SK-N-DZ (cell line): ENCODE measurements at regions not wholly inside any gene's neighbourhood (a gene's known extent, or its start where the extent isn't known, plus 50 kb on each side); places are given as distances from the start of the nearest gene placed in this dataset.

ENCODE experiments used
- DNase-seq: peaks from one replicate; pipeline ENCODE4 v3.0.0-alpha.2; 2015; ENCODE audit warnings: low spot score

DNA sequence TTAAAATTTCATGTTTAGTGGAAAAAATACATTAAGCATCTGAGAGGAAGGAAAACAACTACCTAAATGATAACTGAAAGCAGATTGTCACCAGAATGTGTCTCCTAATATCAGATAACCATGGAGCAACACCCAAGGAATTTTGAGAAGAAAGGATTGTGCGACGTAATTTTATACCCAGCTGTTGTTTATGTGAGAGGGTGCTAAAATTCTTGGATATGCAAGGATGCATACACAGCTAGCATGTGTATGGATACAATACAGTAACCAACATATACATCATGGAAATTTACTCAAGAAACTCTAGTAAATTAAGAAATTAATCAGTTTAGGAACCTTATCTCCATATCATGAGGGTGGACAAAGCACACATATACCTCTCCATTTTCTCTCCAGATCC, 290.9 kb downstream of the HS3ST3A1 start:
- no peak for DNase-seq

- DNase-seq, result peak; percentile 87
These were observed 288.6 kb upstream of the ELAC2 start for GRCh38 chr17:13306310-13306962.

GRCh38 chr17:13302983-13303382, 285.2 kb upstream of the ELAC2 start:
- no peak for DNase-seq

DNA sequence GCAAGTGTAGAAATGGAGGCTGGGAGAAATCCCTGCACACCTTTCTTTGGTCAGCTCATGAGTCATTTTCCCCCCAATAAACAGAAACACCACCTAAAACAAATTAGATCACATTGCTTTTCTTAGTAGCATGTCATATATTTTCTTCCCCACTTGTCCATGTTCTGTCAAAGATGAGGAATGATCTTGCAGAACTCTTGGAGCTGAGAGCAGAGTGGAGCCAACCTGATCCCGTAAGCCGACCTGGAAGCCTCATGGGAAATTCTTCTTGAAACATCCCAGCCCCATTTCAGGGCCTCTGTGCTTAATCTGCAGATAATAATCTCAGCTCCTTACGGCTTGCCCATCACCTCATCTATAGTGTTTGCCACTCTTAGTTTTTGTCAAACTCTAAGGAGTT, 284.6 kb upstream of the ELAC2 start:
- peak; percentile 38 for DNase-seq

DNA sequence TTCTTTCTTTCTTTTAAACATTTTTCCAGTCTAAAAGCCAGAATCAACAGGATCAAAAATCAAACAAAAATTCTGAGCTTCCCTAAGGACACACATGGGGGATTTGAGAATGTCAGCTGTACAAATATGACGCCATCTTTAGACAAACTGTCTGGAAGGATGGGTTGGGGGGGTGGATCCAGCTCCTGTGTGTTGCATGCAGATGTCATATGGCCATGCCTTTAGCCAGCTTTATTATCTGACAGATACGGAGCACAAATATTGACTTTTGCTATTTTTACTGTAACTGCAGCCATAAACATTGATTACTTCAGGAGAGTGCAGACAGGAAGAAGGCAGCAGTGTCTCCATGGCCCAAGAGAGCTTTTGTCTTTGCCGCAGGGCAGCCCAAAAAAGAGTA, 279.4 kb upstream of the ELAC2 start:
- DNase-seq, result no peak

DNA sequence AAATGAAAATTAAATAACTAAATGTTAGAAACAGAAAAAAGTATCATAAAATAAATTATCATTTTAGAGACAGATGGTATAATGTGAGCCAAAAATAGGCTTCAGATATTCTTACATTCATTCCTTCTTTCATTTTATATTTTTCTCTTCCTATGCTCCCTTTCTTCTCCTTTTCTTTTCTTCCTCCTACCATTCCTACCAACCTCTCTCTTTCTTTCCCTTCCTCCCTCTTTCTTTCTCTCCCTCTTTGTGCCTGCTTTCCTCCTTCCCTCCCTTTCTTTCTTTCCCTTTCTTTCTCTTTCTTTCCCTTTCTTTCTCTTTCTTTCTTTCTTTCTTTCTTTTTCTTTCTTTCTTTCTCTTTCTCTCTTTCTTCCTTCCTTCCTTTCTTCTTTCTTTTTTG, 275.6 kb upstream of the ELAC2 start:
- no peak for DNase-seq

- DNase-seq, result no peak
These were observed 274.5 kb upstream of the ELAC2 start for GRCh38 chr17:13292291-13292690.

DNA sequence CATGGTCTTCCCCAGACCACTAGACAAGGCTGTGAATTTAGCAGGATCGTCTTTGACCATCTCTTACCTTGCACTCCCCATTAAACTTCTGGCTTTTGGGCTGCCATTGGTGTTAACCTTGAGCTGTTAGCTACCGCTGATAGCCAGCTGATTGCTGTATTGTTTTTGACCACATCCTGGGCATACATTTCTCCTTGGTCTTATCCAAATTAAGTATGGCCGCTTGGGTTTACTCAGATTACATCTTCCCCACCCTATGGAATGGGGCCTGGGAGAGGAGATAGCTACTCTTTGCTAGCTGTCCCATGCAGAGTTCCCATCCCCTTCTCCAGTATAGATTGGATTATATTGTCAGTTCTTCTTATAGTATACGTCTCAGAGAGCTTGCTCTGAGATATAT, 270.4 kb upstream of the ELAC2 start:
- DNase-seq, result no peak

GRCh38 chr17:13287226-13287625, 269.4 kb upstream of the ELAC2 start:
- DNase-seq, result no peak

DNA sequence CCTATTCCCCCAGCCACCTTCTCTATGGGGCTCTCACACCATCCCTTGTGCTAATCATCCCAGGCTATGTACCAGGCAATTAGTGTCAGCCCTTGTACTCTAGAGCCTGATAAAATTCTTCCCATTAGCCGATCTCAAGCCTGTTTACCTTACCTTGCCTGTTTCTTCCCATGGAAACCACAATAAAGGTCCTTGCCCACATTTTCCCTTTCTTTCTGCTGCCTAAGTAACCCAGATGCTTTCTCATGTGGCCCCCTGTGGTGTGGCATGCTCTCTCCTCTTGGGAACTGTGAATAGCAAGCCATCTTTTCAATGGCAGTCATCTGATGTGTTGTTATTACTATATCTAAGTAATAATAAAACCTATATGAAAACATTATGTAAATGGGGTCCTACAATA, 265.8 kb upstream of the ELAC2 start:
- no peak for DNase-seq

DNA sequence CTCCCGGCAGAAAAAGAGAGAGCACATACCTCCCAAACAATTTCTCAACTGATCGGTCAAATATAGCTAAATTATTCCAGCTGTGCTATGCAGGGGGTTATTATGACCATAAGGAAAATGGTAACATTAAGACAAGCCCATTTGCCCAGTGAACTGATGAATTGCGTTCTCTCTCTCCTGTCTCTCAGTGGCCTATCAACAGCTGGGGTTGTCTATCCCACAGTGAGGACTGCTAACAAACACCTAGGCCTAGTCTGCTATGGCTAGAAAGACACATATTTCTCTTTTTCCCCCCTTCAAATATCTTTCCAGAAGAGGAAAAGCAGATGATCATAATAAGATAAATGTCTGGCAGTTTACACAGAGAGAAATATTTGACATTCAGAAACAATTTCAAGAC, 263.8 kb upstream of the ELAC2 start:
- no peak for DNase-seq

DNA sequence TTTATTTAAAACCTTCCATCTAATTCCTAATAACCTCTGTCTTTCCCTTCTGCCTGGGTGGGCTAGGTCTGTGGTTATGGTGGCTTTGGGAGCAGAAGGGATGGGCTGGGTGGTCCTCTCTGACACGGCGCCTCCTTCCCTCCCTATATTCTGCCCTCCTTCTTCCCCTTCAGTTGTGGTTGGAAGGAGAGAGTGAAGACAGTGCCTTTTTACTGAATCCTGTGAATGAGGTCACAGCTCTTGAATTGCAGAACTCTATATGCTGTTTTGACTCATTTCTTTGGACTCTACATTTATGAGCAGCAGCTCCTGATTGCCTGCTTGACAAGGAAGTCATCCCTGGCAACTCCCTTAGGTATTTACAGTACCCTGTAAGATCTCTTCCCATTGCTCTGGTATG, 256.0 kb upstream of the ELAC2 start:
- no peak for DNase-seq

- DNase-seq, result no peak
These were observed 254.5 kb upstream of the ELAC2 start for GRCh38 chr17:13272296-13272695.

GRCh38 chr17:13268791-13269595, 251.2 kb upstream of the ELAC2 start:
- DNase-seq, result no peak

GRCh38 chr17:13266606-13267005, 248.8 kb upstream of the ELAC2 start:
- DNase-seq, result peak; percentile 8

GRCh38 chr17:13265311-13265710, 247.5 kb upstream of the ELAC2 start:
- no peak for DNase-seq

- DNase-seq, result no peak
These were observed 245.9 kb upstream of the ELAC2 start for GRCh38 chr17:13263746-13264145.

DNA sequence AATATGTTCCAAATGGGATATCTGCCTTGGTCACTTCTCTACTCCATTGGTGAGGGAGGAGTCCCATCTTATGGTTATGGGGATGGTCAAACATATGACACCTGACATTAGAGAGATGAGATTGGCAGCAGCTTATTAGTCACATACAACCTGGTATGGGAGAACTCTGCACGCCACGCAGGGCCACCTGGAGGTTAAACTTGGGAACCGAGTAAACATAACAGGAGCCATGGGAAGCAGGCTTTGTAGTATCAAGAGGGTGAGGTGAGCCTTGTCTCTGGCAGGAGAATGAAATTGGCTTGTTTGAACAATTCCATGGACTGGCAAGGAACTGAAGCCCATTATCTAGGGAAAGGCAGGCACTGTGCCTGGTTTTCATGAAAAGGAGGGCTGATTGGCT, 238.7 kb upstream of the ELAC2 start:
- DNase-seq, result no peak

DNA sequence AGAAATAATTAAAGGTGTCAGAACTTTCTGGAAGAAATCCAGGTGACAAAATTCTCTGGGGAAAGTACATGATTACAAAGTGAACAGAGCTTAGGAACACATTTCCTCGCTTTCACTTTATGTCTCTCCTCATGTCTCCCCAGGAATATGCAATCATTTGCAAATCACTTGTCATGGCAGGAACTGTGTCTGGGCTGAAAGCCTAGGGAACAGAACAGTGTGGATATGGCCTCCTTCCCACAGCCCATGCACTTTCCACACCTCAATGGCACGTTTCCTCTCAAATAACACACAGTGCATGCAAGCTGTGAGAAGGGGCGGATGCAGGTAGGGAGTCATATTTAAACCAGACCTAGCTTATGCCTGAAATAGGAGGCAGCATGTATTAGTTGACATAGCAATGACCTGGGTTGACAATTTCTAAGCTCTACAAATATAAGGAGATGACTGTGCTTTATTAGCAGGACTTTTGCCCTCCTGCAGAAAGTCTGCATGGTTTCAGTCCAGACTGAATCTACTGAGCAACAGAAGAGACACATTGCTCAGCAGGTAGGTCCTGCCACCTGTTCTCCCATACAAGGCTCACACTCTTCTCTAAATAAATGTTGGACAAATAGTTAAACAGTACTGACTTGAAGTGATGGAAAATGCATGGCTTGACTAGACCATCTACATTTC, 236.0 kb upstream of the ELAC2 start:
- DNase-seq, result no peak

- no peak for DNase-seq
These were observed 226.7 kb upstream of the ELAC2 start for GRCh38 chr17:13244513-13244912.

DNA sequence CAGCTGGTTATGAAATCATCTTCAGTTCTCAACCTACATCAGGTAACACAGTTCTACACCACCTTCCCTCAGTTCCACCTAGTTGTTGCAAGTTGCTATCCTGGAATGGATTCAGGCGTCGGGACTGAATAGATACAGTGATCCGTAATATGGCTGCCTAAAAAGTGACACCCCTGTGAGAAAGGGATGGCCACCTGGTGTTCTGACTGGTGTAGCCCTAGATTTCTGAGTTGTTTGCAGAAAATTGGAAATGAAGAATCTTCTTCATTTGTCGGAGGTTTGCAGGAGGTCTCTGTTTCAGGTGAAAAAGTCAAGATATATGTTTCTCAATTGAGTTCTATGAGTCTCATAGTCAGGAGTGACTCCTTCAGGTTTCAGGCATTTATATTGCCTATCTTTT, 225.8 kb upstream of the ELAC2 start:
- no peak for DNase-seq

- no peak for DNase-seq
These were observed 223.0 kb upstream of the ELAC2 start for GRCh38 chr17:13240851-13241250.
